ENCODE measurements at regions not wholly inside any gene's neighbourhood (a gene's known extent, or its start where the extent isn't known, plus 50 kb on each side); places are given as distances from the start of the nearest gene placed in this dataset.
A peak's percentile ranks its signal among the peaks of the same experiment; 100 is the strongest.
"Not testable (repeated sequence)": the region's sequence is repeated elsewhere in the genome, so short reads cannot be mapped to it uniquely, and the experiment has no call there.

DNA sequence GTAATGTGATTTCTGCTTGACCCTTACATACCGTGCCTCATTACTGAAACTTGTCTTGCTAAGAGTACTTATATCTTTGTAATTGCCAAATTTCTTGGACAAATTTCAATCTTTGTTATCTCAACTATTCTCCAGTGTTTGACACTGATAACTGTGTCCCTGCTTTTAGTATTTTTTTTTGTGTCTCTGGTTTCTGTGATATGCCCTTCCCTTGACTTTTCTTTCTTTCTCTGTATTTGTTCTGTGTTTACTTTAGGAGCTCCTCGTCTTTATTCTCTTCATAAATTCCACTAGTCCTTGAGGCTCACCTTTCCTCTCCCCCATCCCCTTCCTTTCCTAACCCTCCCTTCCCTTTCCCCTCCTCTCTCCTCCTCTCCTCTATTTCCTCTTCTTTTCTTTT is 123.7 kb upstream of the FBXL17 start:
- in situ Hi-C loops (cut with HindIII; ENCODE audit: low sequenced_read_pairs) = no loop called here
- TF ChIP-seq, protein P1, sequence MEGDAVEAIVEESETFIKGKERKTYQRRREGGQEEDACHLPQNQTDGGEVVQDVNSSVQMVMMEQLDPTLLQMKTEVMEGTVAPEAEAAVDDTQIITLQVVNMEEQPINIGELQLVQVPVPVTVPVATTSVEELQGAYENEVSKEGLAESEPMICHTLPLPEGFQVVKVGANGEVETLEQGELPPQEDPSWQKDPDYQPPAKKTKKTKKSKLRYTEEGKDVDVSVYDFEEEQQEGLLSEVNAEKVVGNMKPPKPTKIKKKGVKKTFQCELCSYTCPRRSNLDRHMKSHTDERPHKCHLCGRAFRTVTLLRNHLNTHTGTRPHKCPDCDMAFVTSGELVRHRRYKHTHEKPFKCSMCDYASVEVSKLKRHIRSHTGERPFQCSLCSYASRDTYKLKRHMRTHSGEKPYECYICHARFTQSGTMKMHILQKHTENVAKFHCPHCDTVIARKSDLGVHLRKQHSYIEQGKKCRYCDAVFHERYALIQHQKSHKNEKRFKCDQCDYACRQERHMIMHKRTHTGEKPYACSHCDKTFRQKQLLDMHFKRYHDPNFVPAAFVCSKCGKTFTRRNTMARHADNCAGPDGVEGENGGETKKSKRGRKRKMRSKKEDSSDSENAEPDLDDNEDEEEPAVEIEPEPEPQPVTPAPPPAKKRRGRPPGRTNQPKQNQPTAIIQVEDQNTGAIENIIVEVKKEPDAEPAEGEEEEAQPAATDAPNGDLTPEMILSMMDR (IDR thresholded peaks at IDR 0.05; ENCODE audit: low read depth, low read length, missing control alignments) = no peak
- H3K4me3 ChIP-seq (ENCODE audit: low read depth, low read length) = no peak overlapping the region
- DNase-seq (ENCODE audit: low read depth) = no peak

DNA sequence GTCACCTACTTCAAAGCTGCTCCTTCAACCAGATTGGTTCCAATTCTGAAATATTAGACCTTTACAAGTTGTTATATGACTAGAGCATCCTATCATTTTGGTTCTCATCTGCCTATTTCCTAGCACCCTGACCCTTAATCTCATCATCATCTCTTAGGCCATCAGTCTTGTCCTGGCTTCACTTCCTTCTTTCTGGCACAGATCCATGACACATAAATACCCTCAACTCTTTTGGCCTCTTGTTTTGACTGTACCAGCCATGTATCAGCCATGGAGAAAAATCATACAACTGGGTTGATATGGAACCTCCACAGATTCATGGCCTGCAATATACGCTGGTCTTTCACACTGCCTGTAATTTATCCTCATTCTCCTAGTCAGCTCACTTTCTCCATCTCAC is 123.1 kb upstream of the FBXL17 start:
- in situ Hi-C loops (cut with HindIII; ENCODE audit: low sequenced_read_pairs) = no loop called here
- no peak for DNase-seq (ENCODE audit: low read depth)

DNA sequence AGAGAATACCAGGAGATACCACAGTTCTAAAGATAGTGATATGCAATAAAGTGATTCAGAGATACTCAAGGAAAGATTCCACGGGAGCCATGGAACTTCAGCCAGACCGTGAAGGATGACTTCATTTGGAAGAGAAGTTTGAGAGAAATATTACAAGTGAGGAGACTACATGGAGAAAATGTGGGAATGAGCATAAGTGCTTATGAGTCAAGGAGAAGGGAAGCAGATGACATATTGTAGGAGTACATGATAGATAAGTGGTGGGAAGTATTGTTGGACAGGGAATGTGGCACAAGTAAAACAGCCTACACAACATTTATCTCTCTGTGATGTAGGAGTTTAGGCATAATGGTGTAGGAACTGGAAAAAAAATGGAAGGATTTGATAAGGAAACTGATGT is 122.1 kb upstream of the FBXL17 start:
- no peak for DNase-seq (ENCODE audit: low read depth)

More for the DNA sequence above, 123.1 kb upstream of the FBXL17 start:
- no peak overlapping the region for H3K4me3 ChIP-seq (ENCODE audit: low read depth, low read length)
- TF ChIP-seq, protein P1 (IDR thresholded peaks at IDR 0.05; ENCODE audit: low read depth, low read length, missing control alignments) = no peak

DNA sequence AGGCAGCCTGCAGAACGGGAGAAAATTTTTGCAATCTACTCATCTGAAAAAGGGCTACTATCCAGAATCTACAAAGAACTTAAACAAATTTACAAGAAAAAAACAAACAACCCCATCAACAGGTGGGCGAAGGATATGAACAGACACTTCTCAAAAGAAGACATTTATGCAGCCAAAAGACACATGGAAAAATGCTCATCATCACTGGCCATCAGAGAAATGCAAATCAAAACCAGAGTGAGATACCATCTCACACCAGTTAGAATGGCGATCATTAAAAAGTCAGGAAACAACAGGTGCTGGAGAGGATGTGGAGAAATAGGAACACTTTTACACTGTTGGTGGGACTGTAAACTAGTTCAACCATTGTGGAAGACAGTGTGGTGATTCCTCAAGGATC is 113.7 kb upstream of the FBXL17 start:
- DNase-seq (ENCODE audit: low read depth); in situ Hi-C loops (cut with HindIII; ENCODE audit: low sequenced_read_pairs); H3K4me3 ChIP-seq (ENCODE audit: low read depth, low read length): not testable (repeated sequence)

More for the DNA sequence above, 122.1 kb upstream of the FBXL17 start:
- in situ Hi-C loops (cut with HindIII; ENCODE audit: low sequenced_read_pairs) = no loop called here
- TF ChIP-seq, protein P1 (IDR thresholded peaks at IDR 0.05; ENCODE audit: low read depth, low read length, missing control alignments) = no peak
- no peak overlapping the region for H3K4me3 ChIP-seq (ENCODE audit: low read depth, low read length)

DNA sequence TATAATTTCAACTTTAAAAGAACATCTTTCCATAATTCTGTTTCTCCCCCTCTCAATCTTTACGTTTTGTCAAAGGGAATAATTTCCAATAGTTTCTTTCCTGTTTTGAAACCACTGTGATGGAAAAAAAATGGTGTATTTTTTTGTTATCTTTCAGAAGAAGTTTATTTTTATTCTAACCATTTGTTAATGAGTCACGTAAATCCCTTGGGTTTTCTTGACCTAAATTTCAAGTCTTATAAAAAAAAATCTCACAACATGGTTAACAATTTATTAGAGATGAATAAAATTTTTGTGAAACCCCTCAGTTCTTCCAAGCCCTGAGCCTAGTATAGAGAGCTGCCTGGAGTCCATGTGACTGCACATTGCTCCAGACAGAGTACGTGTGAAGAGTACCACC is 106.1 kb upstream of the FBXL17 start:
- no peak for DNase-seq (ENCODE audit: low read depth)
- H3K4me3 ChIP-seq (ENCODE audit: low read depth, low read length) = no peak overlapping the region
- TF ChIP-seq, protein P1 (IDR thresholded peaks at IDR 0.05; ENCODE audit: low read depth, low read length, missing control alignments) = no peak
- in situ Hi-C loops (cut with HindIII; ENCODE audit: low sequenced_read_pairs) = no loop called here

DNA sequence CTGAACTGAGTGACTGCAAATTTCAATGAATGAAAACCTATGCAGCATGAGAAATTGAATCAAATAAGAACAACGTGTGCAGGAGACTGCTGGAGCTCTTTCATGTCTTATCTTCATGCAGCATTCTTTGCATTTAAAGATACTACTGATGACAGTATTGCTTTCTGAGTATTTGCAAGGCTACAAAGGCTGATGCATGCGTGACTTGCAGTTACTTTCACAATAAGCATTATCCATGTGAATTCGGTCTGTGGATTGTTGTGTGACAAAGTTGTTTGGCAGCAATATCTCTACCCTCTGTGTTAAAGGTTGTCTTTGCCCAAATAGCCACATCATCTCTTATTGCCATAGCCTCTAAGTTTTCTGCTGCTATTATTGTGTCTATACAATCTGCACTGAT is 102.1 kb upstream of the FBXL17 start:
- in situ Hi-C loops (cut with HindIII; ENCODE audit: low sequenced_read_pairs) = no loop called here
- TF ChIP-seq, protein P1 (IDR thresholded peaks at IDR 0.05; ENCODE audit: low read depth, low read length, missing control alignments) = no peak
- DNase-seq (ENCODE audit: low read depth) = no peak
- H3K4me3 ChIP-seq (ENCODE audit: low read depth, low read length) = no peak overlapping the region

DNA sequence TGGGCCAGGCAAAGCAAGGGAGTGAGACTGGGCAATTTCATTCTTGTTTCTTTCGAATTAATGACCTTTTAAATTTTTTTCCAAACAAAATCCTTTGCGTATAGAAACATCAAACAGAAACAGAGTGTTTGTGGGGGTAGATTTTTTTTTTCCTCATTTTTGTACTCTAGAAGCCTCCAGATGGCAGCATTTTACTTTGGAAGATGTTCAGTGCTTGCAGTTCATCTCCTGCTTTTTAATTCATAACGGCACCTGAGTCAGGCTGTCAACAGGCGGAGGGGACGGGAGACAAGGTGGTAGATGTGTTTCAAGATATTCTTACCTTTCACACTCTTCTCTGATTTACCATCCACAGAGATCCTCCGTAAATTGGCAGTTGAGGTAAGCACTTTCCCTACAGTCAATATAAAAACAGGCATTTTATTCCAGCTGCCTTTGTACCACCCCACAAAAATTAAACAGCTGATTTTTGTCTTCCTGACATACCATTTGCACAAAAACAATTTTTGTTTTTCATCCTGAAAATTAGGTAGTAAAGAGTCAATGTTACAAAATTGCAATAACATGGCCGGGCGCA is 99.5 kb upstream of the FBXL17 start:
- in situ Hi-C loops (cut with HindIII; ENCODE audit: low sequenced_read_pairs) = no loop called here
- TF ChIP-seq, protein P1 (IDR thresholded peaks at IDR 0.05; ENCODE audit: low read depth, low read length, missing control alignments) = peak; percentile 38
- H3K4me3 ChIP-seq (ENCODE audit: low read depth, low read length) = no peak overlapping the region
- peak; percentile 1 for DNase-seq (ENCODE audit: low read depth)

Measured in astrocyte of the cerebellum (primary cell).